ENCODE measurements at regions not wholly inside any gene's neighbourhood (a gene's known extent, or its start where the extent isn't known, plus 50 kb on each side); places are given as distances from the start of the nearest gene placed in this dataset.

DNA sequence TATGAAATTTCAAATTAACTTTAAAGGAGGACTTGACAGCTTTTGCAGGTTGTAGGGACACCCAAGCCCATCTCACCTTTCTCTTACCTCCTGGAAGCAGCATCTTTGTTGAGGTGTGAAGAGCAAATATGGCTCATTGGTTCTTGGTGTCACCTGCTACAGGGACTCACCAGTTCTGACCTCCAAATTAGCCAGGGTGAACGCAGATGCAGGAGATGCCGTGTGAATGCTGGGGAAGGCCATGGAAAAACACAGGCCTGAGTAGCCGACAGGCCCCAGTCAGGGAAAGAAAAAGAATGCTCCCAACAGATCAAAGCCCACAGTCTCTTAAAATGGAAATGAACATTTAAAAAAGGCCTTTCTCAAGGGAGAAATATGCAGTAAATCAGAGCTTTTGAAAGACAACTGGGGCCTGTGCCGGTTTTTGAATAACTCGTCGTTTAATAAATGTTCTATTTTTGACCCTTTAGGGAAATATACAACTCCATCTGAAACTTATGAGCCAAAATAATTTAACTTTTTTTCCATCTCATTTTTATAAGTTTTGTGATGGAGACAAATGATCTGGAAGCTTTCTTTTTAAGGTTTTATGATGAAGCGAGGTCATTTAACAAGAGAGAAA lies 167.5 kb downstream of the CD83 start:
- TF ChIP-seq CTCF (IDR thresholded peaks at IDR 0.05) = no peak
- ATAC-seq (ENCODE audit: low FRiP score) (no peak), DNase-seq (ENCODE audit: low spot score) (no peak)

DNA sequence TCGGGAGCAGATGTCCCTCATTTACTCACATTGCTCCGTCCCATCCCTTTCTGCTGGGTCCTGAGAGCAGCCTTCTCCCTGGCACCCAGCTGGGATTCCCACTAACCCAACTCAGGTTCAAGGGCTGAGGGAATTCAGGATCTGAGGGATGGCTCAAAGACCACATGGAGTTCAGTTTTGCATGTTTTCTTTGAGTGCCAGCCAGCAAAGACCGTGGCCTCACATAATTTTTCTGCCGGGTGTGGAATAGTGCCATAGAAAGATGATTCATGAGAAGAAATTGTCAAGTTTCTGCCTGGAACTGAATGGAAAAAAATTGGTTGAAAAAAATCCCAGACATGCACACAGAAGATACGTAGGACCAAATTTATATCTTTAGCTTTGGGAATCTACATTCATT lies 168.6 kb downstream of the CD83 start:
- DNase-seq (ENCODE audit: low spot score) (no peak), ATAC-seq (ENCODE audit: low FRiP score) (peak; percentile 62)
- TF ChIP-seq CTCF (IDR thresholded peaks at IDR 0.05) = no peak

DNA sequence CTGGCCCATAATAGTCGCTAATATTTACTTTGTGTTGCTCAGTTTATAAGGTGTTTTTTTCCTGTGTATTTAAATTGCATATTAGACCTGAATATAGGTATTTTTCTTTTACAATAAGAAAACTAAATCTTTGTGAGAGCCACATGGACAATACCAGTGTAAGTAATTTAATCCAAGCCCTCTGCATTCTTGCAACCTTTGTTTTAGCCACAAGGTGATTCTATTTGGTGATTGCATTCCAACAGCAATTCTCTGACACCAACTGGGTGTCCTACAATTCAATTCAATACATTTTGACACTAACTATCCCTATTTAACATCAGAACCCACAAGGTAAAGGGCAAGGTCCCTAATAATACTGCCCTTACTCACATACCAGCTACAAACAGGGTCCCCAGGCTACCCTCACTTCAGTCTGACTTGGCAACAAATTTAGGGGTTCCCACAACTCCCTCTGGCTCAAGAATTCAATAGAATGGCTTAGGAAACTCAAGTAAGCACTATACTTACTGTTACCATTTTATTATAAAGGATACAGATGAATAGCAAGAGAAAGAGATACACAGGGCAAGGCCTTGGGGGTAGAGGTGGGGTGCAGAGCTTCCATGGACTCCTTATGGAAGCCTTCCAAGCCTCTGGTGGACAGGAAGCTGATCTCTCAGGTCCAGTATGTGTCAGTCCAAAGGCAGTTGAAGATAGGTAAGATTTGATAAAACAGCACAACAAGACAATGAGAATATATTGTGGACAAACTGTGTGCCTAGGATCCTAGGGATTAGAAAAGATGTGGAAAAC lies 169.3 kb downstream of the CD83 start:
- ATAC-seq (ENCODE audit: low FRiP score) (no peak), DNase-seq (ENCODE audit: low spot score) (no peak)
- no peak for TF ChIP-seq CTCF (IDR thresholded peaks at IDR 0.05)

GRCh38 chr6:14287707-14288106 lies 170.1 kb downstream of the CD83 start:
- DNase-seq (ENCODE audit: low spot score) (no peak), ATAC-seq (ENCODE audit: low FRiP score) (no peak)
- no peak for TF ChIP-seq CTCF (IDR thresholded peaks at IDR 0.05)

DNA sequence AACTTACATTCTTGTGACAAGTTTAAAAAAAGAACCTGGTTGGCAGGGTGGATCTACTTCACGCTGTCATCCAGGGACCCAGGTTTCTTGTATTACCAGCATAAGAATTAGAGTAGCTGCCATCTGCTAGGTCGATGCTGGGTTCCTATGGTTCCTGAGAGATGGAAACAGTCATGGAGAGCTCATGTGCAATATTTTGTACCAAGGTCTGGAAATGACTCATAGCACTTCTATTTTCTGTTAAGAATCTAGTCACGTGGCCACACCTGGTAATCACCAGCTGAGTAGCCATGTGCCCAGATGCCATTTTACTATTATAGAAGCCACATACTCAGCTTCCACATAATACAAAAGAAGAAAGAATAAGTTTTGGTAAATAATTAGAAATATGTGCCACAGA lies 171.3 kb downstream of the CD83 start:
- no peak for TF ChIP-seq CTCF (IDR thresholded peaks at IDR 0.05)

DNA sequence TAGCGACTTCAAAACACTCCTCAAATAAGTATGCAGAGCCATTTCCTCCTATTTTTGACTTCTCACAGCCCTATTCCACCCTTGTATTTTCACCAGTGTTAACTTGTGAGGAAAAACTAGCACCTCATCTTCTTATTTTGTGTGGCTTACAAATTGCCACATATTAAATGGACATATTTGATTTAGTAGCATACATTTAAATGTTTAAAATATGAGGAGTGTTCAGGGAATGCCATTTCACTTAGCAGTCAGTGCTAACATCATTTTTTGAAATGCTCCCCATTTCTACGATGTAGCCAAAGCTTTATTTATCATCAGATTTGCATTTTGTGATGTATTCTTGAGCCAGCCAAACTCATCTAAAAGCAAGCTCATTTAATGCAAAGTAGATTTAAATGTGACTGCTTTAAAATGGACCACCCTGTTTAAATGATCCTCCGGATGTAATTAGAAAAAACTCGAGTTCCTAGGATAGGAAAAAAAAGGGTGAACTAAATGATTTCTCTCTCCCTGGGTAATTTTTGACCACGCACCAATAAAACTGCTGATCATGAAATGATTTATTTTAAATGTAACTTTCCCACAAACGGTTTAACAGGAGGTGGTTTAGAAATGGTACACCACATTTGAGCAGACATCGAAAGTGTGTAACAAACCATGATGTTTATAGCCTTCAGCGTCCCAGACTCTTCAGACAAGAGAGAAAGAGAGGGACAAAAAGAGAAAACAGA lies 172.6 kb downstream of the CD83 start:
- DNase-seq (ENCODE audit: low spot score) (no peak), ATAC-seq (ENCODE audit: low FRiP score) (no peak)
- no peak for TF ChIP-seq CTCF (IDR thresholded peaks at IDR 0.05)

More for the DNA sequence above, 171.3 kb downstream of the CD83 start:
- ATAC-seq (ENCODE audit: low FRiP score) = no peak
- no peak for DNase-seq (ENCODE audit: low spot score)

All from omental fat pad (tissue), 3 donors.